HEK293T (cell line): ENCODE measurements at regions not wholly inside any gene's neighbourhood (a gene's known extent, or its start where the extent isn't known, plus 50 kb on each side); places are given as distances from the start of the nearest gene placed in this dataset.

Source experiments
- CTCF ChIA-PET: fragments of 350-600 bp; formaldehyde crosslinking; extraction: SDS; loops from one replicate; lab custom pipeline; 2021; ENCODE audit warnings: antibody characterized with exemption, inconsistent platforms; lab: Yijun Ruan, JAX
- POLR2A ChIA-PET: fragments of 350-600 bp; formaldehyde crosslinking; extraction: SDS; loops from one replicate; lab custom pipeline; 2020; ENCODE audit warnings: antibody characterized with exemption, inconsistent platforms; lab: Yijun Ruan, JAX
- DNase-seq: peaks from one replicate; pipeline ENCODE4 v3.0.0; 2012; ENCODE audit warnings: mixed read lengths; ENCODE audit errors: extremely low spot score
- ARNT ChIP-seq: fragments of 450-650 bp; IDR thresholded peaks from 2 replicates; pipeline ENCODE4 v1.6.1; 2017; ENCODE audit warnings: mild to moderate bottlenecking
- BHLHE40 ChIP-seq: fragments of 450-650 bp; IDR thresholded peaks from 2 replicates; pipeline ENCODE4 v1.6.1; 2016; ENCODE audit warnings: mild to moderate bottlenecking, moderate library complexity, borderline replicate concordance
- CTBP1 ChIP-seq: fragments of 450-650 bp; IDR thresholded peaks from 2 replicates; pipeline ENCODE4 v1.6.1; 2016; ENCODE audit warnings: borderline replicate concordance
- ELF4 ChIP-seq: fragments of 450-650 bp; IDR thresholded peaks from 2 replicates; pipeline ENCODE4 v1.6.1; 2017; ENCODE audit warnings: antibody characterized with exemption
- FOXA1 ChIP-seq: fragments of 450-650 bp; IDR thresholded peaks from 2 replicates; pipeline ENCODE4 v1.6.1; 2016; ENCODE audit warnings: mild to moderate bottlenecking
- FOXK2 ChIP-seq: fragments of 450-650 bp; IDR thresholded peaks from 2 replicates; pipeline ENCODE4 v1.6.1; 2016; ENCODE audit warnings: mild to moderate bottlenecking
- FOXM1 ChIP-seq: fragments of 450-650 bp; IDR thresholded peaks from 2 replicates; pipeline ENCODE4 v1.6.1; 2017; ENCODE audit warnings: mild to moderate bottlenecking, borderline replicate concordance
- HDGF ChIP-seq: fragments of 450-650 bp; IDR thresholded peaks from 2 replicates; pipeline ENCODE4 v1.6.1; 2017; ENCODE audit warnings: antibody characterized with exemption, borderline replicate concordance
- L3MBTL2 ChIP-seq: fragments of 450-650 bp; conservative IDR thresholded peaks from 2 replicates; pipeline ENCODE4 v1.6.1; 2016; ENCODE audit warnings: mild to moderate bottlenecking
- LEF1 ChIP-seq: fragments of 450-650 bp; IDR thresholded peaks from 2 replicates; pipeline ENCODE4 v1.6.1; 2017; ENCODE audit warnings: mild to moderate bottlenecking, borderline replicate concordance
- NFRKB ChIP-seq: fragments of 450-650 bp; IDR thresholded peaks from 2 replicates; pipeline ENCODE4 v1.6.1; 2016; ENCODE audit warnings: mild to moderate bottlenecking, moderate library complexity
- PKNOX1 ChIP-seq: fragments of 450-650 bp; IDR thresholded peaks from 2 replicates; pipeline ENCODE4 v1.6.1; 2016
- SP1 ChIP-seq: fragments of 450-650 bp; IDR thresholded peaks from 2 replicates; pipeline ENCODE4 v1.6.1; 2017
- SUZ12 ChIP-seq: fragments of 450-650 bp; IDR thresholded peaks from 2 replicates; pipeline ENCODE4 v1.6.1; 2016; ENCODE audit warnings: mild to moderate bottlenecking
- TARDBP ChIP-seq: fragments of 450-650 bp; IDR thresholded peaks from 2 replicates; pipeline ENCODE4 v1.6.1; 2016
- ZNF384 ChIP-seq: fragments of 450-650 bp; IDR thresholded peaks from 2 replicates; pipeline ENCODE4 v1.6.1; 2016

GRCh38 chr5:17805227-17805825 lies 171.1 kb downstream of the TAF11L14 start:
- POLR2A ChIA-PET: no interaction called here
- DNase-seq: no peak
- no peak for TF ChIP-seq FOXM1
- no peak for TF ChIP-seq ELF4
- TF ChIP-seq HDGF: no peak
- no peak for TF ChIP-seq SP1
- no peak for TF ChIP-seq SUZ12
- TF ChIP-seq PKNOX1: no peak
- no peak for TF ChIP-seq BHLHE40
- TF ChIP-seq LEF1: no peak
- TF ChIP-seq FOXK2: no peak
- CTCF ChIA-PET: no interaction called here

GRCh38 chr5:17806818-17807468 lies 172.7 kb downstream of the TAF11L14 start:
- CTCF ChIA-PET: no interaction called here

GRCh38 chr5:17808566-17808965 lies 174.3 kb downstream of the TAF11L14 start:
- TF ChIP-seq FOXK2: no peak
- TF ChIP-seq FOXM1: no peak
- TF ChIP-seq SP1: no peak
- TF ChIP-seq SUZ12: no peak
- no peak for TF ChIP-seq CTBP1
- TF ChIP-seq ELF4: no peak
- TF ChIP-seq ARNT: no peak
- TF ChIP-seq PKNOX1: no peak
- TF ChIP-seq FOXA1: no peak
- no peak for TF ChIP-seq HDGF
- no peak for TF ChIP-seq BHLHE40
- TF ChIP-seq NFRKB: no peak
- TF ChIP-seq L3MBTL2: no peak
- TF ChIP-seq LEF1: no peak
- TF ChIP-seq ZNF384: no peak
- no peak for TF ChIP-seq TARDBP
- DNase-seq: no peak
- ChIA-PET CTCF (no interaction called here), POLR2A (no interaction called here)

More at GRCh38 chr5:17806818-17807468, 172.7 kb downstream of the TAF11L14 start:
- no peak for DNase-seq
- POLR2A ChIA-PET: no interaction called here
- TF ChIP-seq PKNOX1 (no peak), NFRKB (no peak), ZNF384 (no peak), FOXK2 (no peak), CTBP1 (no peak), HDGF (no peak), L3MBTL2 (no peak), FOXA1 (no peak), BHLHE40 (no peak), SP1 (no peak), LEF1 (no peak), FOXM1 (no peak), ELF4 (no peak), ARNT (no peak), TARDBP (no peak), SUZ12 (no peak)

GRCh38 chr5:17810734-17811133 lies 176.5 kb downstream of the TAF11L14 start:
- ChIA-PET CTCF (no interaction called here), POLR2A (no interaction called here)
- no peak for TF ChIP-seq BHLHE40
- no peak for TF ChIP-seq L3MBTL2
- no peak for DNase-seq

GRCh38 chr5:17813214-17813613 lies 179.0 kb downstream of the TAF11L14 start:
- no peak for DNase-seq
- CTCF ChIA-PET: no interaction called here
- TF ChIP-seq BHLHE40: no peak
- no peak for TF ChIP-seq ZNF384
- TF ChIP-seq ELF4: no peak
- no peak for TF ChIP-seq SP1
- TF ChIP-seq NFRKB: no peak
- TF ChIP-seq FOXK2: no peak
- no peak for TF ChIP-seq CTBP1
- TF ChIP-seq PKNOX1: no peak
- POLR2A ChIA-PET: no interaction called here

- ChIA-PET POLR2A (no interaction called here), CTCF (no interaction called here)
- TF ChIP-seq PKNOX1 (no peak), CTBP1 (no peak), ELF4 (no peak), SUZ12 (no peak), ARNT (no peak), FOXM1 (no peak), L3MBTL2 (no peak), ZNF384 (no peak), TARDBP (no peak), HDGF (no peak), BHLHE40 (no peak), FOXA1 (no peak), LEF1 (no peak), FOXK2 (no peak), SP1 (no peak)
- DNase-seq: no peak
Measured at GRCh38 chr5:17816505-17816904, 182.2 kb downstream of the TAF11L14 start.
